ENCODE measurements at regions not wholly inside any gene's neighbourhood (a gene's known extent, or its start where the extent isn't known, plus 50 kb on each side); places are given as distances from the start of the nearest gene placed in this dataset.
"Not testable (repeated sequence)": the region's sequence is repeated elsewhere in the genome, so short reads cannot be mapped to it uniquely, and the experiment has no call there.

GRCh38 chrX:96591421-96591820, 93.2 kb upstream of the DIAPH2 start:
- no peak overlapping the region for H3K27ac ChIP-seq
- no peak overlapping the region for H3K4me3 ChIP-seq

GRCh38 chrX:96597847-96598246, 86.8 kb upstream of the DIAPH2 start:
- not testable (repeated sequence) for H3K27ac ChIP-seq, H3K4me3 ChIP-seq

- no peak overlapping the region for H3K27ac ChIP-seq
- H3K4me3 ChIP-seq: no peak overlapping the region
Measured at GRCh38 chrX:96611619-96612362, 72.9 kb upstream of the DIAPH2 start.

GRCh38 chrX:96615448-96615847, 69.2 kb upstream of the DIAPH2 start:
- no peak overlapping the region for H3K27ac ChIP-seq
- no peak overlapping the region for H3K4me3 ChIP-seq

- no peak overlapping the region for H3K4me3 ChIP-seq
Measured at GRCh38 chrX:96619588-96619987, 65.1 kb upstream of the DIAPH2 start.

GRCh38 chrX:96621811-96622210, 62.8 kb upstream of the DIAPH2 start:
- Histone ChIP-seq H3K27ac (no peak overlapping the region), H3K4me3 (no peak overlapping the region)

More at GRCh38 chrX:96619588-96619987, 65.1 kb upstream of the DIAPH2 start:
- no peak overlapping the region for H3K27ac ChIP-seq
